Cardiac muscle cell (in vitro differentiated cells and primary cell): ENCODE measurements at regions not wholly inside any gene's neighbourhood (a gene's known extent, or its start where the extent isn't known, plus 50 kb on each side); places are given as distances from the start of the nearest gene placed in this dataset.

Experiments used
- DNase-seq, 2 donors: peaks; one replicate each; pipeline versions ENCODE4 v3.0.0 to v3.0.0-alpha.2; 2010 to 2017; ENCODE audit warnings: low read depth in 1 of 2, low spot score in 1 of 2
- H3K27ac ChIP-seq: fragments of 200-600 bp; sonication (generic); 2 replicates; pipeline ENCODE4 v1.5.1; 2016
- H3K27me3 ChIP-seq: fragments of 200-600 bp; sonication (generic); 2 replicates; pipeline ENCODE4 v1.6.0; 2016; ENCODE audit warnings: control low read depth
- H3K36me3 ChIP-seq: fragments of 200-600 bp; sonication (generic); 2 replicates; pipeline ENCODE4 v1.5.1; 2016; ENCODE audit warnings: control low read depth
- H3K4me1 ChIP-seq: fragments of 200-600 bp; sonication (generic); 2 replicates; pipeline ENCODE4 v1.8.1; 2017; ENCODE audit warnings: low read depth, mild to moderate bottlenecking, mixed run types
- H3K4me3 ChIP-seq: fragments of 200-600 bp; sonication (generic); 2 replicates; pipeline ENCODE4 v1.5.1; 2016; ENCODE audit warnings: mild to moderate bottlenecking
- H3K9me3 ChIP-seq: fragments of 200-600 bp; sonication (generic); 2 replicates; pipeline ENCODE4 v1.5.1; 2017; ENCODE audit warnings: low read depth, mild to moderate bottlenecking, control low read depth
- TF ChIP-seq, protein P1 (sequence below): IDR thresholded peaks from 2 replicates; pipeline ENCODE4 v1.5.1; 2012; ENCODE audit warnings: low read depth, mild to moderate bottlenecking, low read length

DNA sequence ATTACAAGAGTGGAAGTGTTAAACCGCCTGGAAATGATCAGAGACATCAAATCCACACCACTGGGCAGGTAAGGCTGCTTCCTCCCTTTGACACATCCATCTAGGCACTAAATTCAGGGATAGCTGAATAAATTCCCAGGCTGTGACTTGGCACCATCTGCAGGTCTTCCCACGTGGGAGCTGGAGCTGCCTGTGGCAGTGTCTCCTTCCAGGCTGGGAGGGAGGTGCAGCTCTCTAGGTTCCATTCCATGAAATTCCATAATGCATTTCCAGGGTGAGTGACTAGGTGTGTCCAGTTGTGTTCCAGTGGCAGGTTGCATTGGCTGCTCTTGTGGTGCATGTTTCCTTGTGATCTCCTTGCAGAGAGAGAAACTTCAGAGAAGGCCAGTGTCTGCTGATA lies 188.9 kb upstream of the CXCR4 start:
- Histone ChIP-seq H3K4me1 (no peaks in the 10 kb centered on the region), H3K27ac (no peak overlapping the region), H3K4me3 (no peak overlapping the region), H3K27me3 (no peaks in the 10 kb centered on the region), H3K36me3 (no peaks in the 10 kb centered on the region), H3K9me3 (no peaks in the 10 kb centered on the region)
- no peak for DNase-seq
- TF ChIP-seq, protein P1, sequence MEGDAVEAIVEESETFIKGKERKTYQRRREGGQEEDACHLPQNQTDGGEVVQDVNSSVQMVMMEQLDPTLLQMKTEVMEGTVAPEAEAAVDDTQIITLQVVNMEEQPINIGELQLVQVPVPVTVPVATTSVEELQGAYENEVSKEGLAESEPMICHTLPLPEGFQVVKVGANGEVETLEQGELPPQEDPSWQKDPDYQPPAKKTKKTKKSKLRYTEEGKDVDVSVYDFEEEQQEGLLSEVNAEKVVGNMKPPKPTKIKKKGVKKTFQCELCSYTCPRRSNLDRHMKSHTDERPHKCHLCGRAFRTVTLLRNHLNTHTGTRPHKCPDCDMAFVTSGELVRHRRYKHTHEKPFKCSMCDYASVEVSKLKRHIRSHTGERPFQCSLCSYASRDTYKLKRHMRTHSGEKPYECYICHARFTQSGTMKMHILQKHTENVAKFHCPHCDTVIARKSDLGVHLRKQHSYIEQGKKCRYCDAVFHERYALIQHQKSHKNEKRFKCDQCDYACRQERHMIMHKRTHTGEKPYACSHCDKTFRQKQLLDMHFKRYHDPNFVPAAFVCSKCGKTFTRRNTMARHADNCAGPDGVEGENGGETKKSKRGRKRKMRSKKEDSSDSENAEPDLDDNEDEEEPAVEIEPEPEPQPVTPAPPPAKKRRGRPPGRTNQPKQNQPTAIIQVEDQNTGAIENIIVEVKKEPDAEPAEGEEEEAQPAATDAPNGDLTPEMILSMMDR = no peak

DNA sequence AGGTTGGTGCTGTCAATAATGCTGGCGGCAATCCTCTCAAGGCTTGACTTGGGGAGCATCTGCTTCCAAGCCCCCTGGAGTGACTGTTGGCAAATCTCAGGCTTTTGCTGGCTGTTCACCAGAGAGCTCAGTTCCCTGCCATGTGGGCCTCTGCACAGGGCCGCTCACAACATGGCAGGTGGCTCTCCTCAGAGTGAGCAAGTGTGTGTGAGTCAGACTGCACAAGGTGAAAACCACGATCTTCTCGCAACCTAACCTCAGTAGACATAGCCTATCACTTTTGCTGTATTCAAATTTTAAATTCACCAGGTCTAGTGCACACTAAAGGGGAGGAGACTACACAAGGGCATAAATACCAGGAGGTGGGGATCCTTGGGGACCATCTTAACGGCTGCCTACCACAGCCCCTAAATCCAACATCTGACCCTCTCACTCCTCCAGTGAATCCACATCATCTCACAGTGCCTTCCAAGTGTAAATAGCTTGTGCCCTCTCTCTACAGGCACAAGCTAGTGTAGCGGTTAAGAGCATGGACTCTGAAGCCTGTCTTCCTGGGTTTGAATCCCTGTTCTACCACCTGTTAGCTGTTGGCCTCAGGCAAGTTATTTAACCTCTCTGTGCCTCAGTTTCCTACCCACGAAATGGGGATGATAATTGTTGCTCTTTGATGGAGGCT lies 187.7 kb upstream of the CXCR4 start:
- no peaks in the 10 kb centered on the region for H3K9me3 ChIP-seq
- TF ChIP-seq, protein P1 = no peak
- H3K4me1 ChIP-seq = no peaks in the 10 kb centered on the region
- no peak overlapping the region for H3K27ac ChIP-seq
- H3K4me3 ChIP-seq = no peak overlapping the region
- no peaks in the 10 kb centered on the region for H3K27me3 ChIP-seq
- no peak for DNase-seq
- no peaks in the 10 kb centered on the region for H3K36me3 ChIP-seq

DNA sequence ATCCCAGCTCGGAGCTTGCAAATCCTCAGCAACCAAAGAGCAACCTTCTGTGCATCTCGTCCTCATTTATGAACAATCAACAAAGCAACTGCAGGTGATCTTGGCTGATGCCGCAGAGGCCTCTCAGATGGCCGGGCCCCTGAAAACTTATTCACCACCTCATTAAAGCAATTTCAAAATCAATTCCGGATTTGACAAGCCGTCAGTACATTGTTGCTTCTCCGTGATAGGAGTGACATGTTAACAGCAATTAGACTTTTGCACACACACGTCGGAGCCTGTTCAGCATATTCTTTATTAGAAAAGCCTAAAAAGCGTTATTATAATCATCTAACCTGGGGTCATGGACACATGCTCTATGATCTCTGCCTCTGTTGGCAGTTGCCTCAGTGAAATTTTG lies 183.1 kb upstream of the CXCR4 start:
- no peaks in the 10 kb centered on the region for H3K27me3 ChIP-seq
- TF ChIP-seq, protein P1 = no peak
- no peak for DNase-seq
- H3K36me3 ChIP-seq = no peaks in the 10 kb centered on the region
- H3K4me3 ChIP-seq = no peak overlapping the region
- H3K27ac ChIP-seq = no peak overlapping the region
- H3K4me1 ChIP-seq = no peaks in the 10 kb centered on the region
- H3K9me3 ChIP-seq = no peaks in the 10 kb centered on the region

DNA sequence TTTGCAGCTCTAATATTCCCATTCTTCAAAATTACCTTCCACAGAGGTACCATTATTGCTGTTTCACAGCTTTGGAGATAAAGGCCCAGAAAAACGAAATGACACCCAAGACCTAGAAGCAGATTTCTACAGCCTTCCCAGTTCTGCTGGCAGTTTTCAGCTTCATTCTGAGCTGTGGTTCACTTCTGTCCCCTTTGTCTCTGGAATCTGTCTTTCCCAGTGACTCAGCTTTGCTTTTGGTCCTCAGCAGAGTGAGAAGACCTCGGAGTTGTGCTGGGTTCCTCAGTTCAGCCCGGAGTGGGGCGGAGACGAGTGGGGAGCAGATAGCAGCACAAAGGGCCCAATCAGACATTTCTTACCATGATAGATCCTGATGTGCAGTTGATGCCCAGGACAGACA lies 180.7 kb upstream of the CXCR4 start:
- TF ChIP-seq, protein P1 = no peak
- Histone ChIP-seq H3K4me1 (no peaks in the 10 kb centered on the region), H3K9me3 (no peaks in the 10 kb centered on the region), H3K4me3 (no peak overlapping the region), H3K27me3 (no peaks in the 10 kb centered on the region), H3K27ac (no peak overlapping the region), H3K36me3 (no peaks in the 10 kb centered on the region)
- no peak for DNase-seq

DNA sequence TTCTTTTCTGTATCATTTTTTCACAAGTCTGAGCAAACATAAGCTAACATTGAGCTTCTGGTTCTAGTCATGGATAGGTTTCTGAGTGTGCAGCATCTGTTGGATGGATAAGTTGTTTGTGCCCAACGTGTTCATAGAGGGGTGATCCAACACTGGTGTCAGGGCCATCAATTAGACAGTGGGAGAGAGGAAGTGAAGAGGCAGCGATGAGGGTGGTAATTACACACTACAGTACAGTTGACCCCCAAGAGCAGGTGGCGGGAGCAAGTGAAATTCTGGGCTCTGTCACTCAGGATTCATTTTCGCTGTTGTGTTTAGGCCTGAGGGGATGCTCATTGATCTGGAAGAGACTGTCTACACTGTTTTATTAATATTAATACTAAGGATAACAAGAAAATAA lies 180.0 kb upstream of the CXCR4 start:
- no peaks in the 10 kb centered on the region for H3K27me3 ChIP-seq
- DNase-seq = no peak
- H3K4me1 ChIP-seq = no peaks in the 10 kb centered on the region
- H3K4me3 ChIP-seq = no peak overlapping the region
- H3K27ac ChIP-seq = no peak overlapping the region
- TF ChIP-seq, protein P1 = no peak
- no peaks in the 10 kb centered on the region for H3K9me3 ChIP-seq
- no peaks in the 10 kb centered on the region for H3K36me3 ChIP-seq
